Activated naive CD8-positive, alpha-beta T cell treated with anti-CD3 and anti-CD28 coated beads, Interleukin-2, amount 10 ng/mL, durations not matched to agents 7 days and 5 days (primary cell): ENCODE measurements at regions not wholly inside any gene's neighbourhood (a gene's known extent, or its start where the extent isn't known, plus 50 kb on each side); places are given as distances from the start of the nearest gene placed in this dataset.

Experiments
- ATAC-seq: fragments of 150-1000 bp; cut with Tn5 transposase; one replicate; pipeline ENCODE4 v1.10.0; 2021; ENCODE audit warnings: low read depth, moderate library complexity
- POLR2A ChIA-PET: fragments of 350-600 bp; sonication (Branson Sonifier 250); formaldehyde crosslinking; loops from one replicate; lab custom pipeline; 2021; ENCODE audit warnings: antibody characterized with exemption; lab: Charles Lee
- DNase-seq: peaks from one replicate; pipeline ENCODE4 v3.0.0; 2021
- H3K27ac Mint-ChIP-seq: one replicate; pipeline ENCODE4 v1.8.0; 2022; ENCODE audit warnings: mild to moderate bottlenecking, mixed read lengths
- H3K27me3 Mint-ChIP-seq: one replicate; pipeline ENCODE4 v1.8.0; 2022; ENCODE audit warnings: mild to moderate bottlenecking, moderate library complexity, mixed read lengths
- H3K36me3 Mint-ChIP-seq: one replicate; pipeline ENCODE4 v1.8.0; 2021; ENCODE audit warnings: mild to moderate bottlenecking, mixed read lengths
- H3K4me1 Mint-ChIP-seq: one replicate; pipeline ENCODE4 v1.8.0; 2021; ENCODE audit warnings: mixed read lengths
- H3K4me3 Mint-ChIP-seq: one replicate; pipeline ENCODE4 v1.8.0; 2022; ENCODE audit warnings: mild to moderate bottlenecking, moderate library complexity, mixed read lengths
- H3K9me3 Mint-ChIP-seq: one replicate; pipeline ENCODE4 v1.8.0; 2021; ENCODE audit warnings: mixed read lengths

DNA sequence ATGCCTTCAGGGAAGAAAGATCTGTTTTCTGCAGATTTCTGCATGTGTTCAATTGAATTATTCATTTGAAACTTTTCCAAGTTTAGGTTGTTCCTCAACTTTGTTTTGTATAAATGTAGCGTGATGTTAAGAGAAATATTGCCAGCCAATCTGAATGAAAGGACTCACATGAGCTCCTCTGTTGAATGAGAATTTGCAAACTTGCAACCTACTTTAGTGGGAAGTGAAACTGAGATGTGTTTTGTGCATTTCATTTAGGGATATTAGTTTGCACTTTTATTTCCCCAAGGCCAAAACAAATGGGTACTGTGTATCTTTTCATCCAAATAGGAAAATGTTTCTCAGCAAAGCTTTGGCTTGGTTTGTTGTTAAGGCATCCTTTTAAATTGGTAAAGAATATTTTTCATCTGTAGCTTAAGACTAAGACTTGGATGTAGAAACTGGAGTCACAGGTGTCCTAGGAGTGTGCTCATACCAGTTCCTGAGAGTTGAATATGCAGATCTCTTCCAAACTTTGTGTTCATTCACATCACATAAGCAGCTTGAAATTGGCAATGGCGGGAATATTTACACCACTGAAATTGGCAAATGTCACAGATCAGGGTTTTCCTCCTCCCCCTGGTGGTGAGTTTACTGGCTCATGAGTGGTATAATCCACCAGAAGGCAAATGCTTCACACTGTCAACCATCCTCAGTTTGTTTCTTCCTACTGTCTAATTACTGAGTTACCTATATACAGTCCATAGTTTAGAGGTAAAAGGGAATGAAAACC, 193.6 kb upstream of the BANK1 start:
- Mint-ChIP-seq H3K27me3 (no peaks in the 10 kb centered on the region), H3K4me1 (no peaks in the 10 kb centered on the region), H3K27ac (no peak overlapping the region), H3K4me3 (no peak overlapping the region), H3K9me3 (no peaks in the 10 kb centered on the region), H3K36me3 (no peaks in the 10 kb centered on the region)
- ATAC-seq (no peak), DNase-seq (no peak)
- POLR2A ChIA-PET: no interaction called here

- DNase-seq (no peak), ATAC-seq (no peak)
- no peak overlapping the region for H3K4me3 Mint-ChIP-seq
- no peaks in the 10 kb centered on the region for H3K27me3 Mint-ChIP-seq
- no peaks in the 10 kb centered on the region for H3K4me1 Mint-ChIP-seq
- H3K9me3 Mint-ChIP-seq: no peaks in the 10 kb centered on the region
- POLR2A ChIA-PET: no interaction called here
- H3K27ac Mint-ChIP-seq: no peak overlapping the region
- no peaks in the 10 kb centered on the region for H3K36me3 Mint-ChIP-seq
These were observed 195.9 kb upstream of the BANK1 start for GRCh38 chr4:101594588-101594987.

- POLR2A ChIA-PET: no interaction called here
- Mint-ChIP-seq H3K9me3 (no peaks in the 10 kb centered on the region), H3K27me3 (no peaks in the 10 kb centered on the region), H3K36me3 (no peaks in the 10 kb centered on the region), H3K4me3 (no peak overlapping the region), H3K27ac (no peak overlapping the region), H3K4me1 (no peaks in the 10 kb centered on the region)
- ATAC-seq: no peak
- no peak for DNase-seq
These were observed 196.9 kb upstream of the BANK1 start for GRCh38 chr4:101593666-101594065.

DNA sequence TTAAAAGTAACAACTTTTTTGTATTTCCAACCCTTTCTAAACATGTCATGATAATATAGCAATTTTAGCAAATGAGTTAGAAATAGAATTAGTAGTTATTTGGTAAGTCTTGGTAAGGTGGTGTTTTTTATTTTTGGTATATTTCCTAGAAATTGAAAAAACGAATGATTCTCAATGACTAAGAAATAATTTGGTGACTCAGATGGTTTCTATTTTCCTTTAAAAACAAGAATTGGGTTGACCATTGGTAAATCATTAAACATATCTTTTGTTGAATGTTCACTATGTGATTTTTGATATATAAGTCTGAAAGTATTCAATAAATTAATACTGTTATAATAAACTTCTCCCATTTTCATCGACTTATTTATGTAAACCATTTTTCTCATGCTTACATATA, 206.2 kb upstream of the BANK1 start:
- DNase-seq (no peak), ATAC-seq (no peak)
- POLR2A ChIA-PET: no interaction called here
- H3K4me3 Mint-ChIP-seq: no peak overlapping the region
- peaks cover 9% of the 10 kb centered on the region for H3K9me3 Mint-ChIP-seq
- H3K36me3 Mint-ChIP-seq: no peaks in the 10 kb centered on the region
- no peak overlapping the region for H3K27ac Mint-ChIP-seq
- H3K27me3 Mint-ChIP-seq: peaks cover 6% of the 10 kb centered on the region
- no peaks in the 10 kb centered on the region for H3K4me1 Mint-ChIP-seq

- Mint-ChIP-seq H3K27me3 (peaks cover 8% of the 10 kb centered on the region), H3K36me3 (no peaks in the 10 kb centered on the region), H3K9me3 (peaks cover 10% of the 10 kb centered on the region), H3K27ac (no peak overlapping the region), H3K4me1 (no peaks in the 10 kb centered on the region), H3K4me3 (no peak overlapping the region)
- POLR2A ChIA-PET: no interaction called here
- DNase-seq: no peak
- ATAC-seq: no peak
These were observed 215.8 kb upstream of the PPP3CA start for GRCh38 chr4:101563126-101563525.

DNA sequence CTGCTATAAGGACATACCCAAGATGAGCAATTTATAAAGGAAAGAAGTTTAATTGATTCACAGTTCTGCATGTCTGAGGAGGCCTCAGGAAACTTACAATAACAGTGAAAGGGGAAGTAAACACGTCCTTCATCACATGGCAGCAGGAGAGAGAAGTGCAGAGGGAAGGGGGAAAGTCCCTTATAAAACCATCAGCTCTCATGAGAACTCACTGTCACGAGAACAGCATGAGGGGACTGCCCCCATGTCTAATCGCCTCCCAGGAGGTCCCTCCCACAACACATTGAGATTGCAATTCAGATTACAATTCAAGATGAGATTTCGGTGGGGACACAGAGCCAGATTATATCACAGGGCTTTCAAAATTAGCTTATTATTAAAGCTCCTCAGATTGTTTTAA, 209.5 kb upstream of the PPP3CA start:
- no peak overlapping the region for H3K27ac Mint-ChIP-seq
- H3K36me3 Mint-ChIP-seq: peaks cover 4% of the 10 kb centered on the region
- POLR2A ChIA-PET: no interaction called here
- no peaks in the 10 kb centered on the region for H3K4me1 Mint-ChIP-seq
- no peak overlapping the region for H3K4me3 Mint-ChIP-seq
- ATAC-seq (no peak), DNase-seq (no peak)
- H3K9me3 Mint-ChIP-seq: peaks cover 19% of the 10 kb centered on the region
- H3K27me3 Mint-ChIP-seq: peaks cover 2% of the 10 kb centered on the region

DNA sequence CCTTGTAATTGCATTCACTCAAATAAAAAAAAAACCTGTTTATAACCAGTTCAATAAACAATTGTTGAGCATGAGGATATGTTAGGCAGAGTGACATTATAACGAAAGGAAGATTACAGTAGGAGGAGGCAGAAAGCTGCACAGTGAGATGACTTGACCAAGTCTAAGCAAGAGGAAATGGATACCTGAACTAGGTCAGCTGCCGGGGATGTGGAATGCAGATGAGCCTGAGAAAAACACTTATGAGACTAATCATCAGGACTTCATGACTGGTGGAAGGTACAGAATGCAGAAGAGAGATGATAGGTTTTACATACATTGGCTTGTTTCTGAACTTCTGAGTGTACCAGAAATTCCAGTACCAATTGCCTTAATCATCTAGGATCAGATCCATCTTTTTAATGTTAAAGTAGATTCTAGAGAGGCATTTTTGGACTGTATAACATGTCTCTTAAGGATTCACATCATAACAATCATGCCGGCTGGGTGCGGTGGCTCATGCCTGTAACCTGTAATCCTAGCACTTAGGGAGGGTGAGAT, 208.1 kb upstream of the PPP3CA start:
- no peak overlapping the region for H3K4me3 Mint-ChIP-seq
- ATAC-seq (no peak), DNase-seq (no peak)
- no peaks in the 10 kb centered on the region for H3K4me1 Mint-ChIP-seq
- H3K36me3 Mint-ChIP-seq: peaks cover 4% of the 10 kb centered on the region
- no peak overlapping the region for H3K27ac Mint-ChIP-seq
- peaks cover 2% of the 10 kb centered on the region for H3K27me3 Mint-ChIP-seq
- peaks cover 19% of the 10 kb centered on the region for H3K9me3 Mint-ChIP-seq
- POLR2A ChIA-PET: no interaction called here

DNA sequence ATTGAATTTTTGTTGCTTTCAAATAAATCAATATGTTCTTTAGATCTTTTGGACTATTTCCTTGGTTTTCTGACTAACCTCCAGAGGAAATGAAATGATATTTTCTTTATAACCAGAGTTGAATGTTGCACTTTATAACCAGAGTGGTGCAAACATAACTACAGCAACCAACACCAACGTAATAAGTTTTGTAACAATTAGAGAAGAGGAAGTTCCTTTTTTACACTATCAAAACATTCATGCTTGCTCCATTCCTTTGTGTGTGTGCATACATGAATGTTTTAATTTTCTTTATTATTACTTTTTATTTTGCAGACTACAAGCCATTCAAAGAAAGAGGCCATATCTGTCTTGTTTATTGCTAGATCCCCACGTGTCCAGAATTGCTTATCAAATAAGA, 193.0 kb upstream of the PPP3CA start:
- Mint-ChIP-seq H3K27me3 (peaks cover 17% of the 10 kb centered on the region), H3K4me3 (no peak overlapping the region), H3K4me1 (no peaks in the 10 kb centered on the region), H3K27ac (no peak overlapping the region), H3K9me3 (peaks cover 7% of the 10 kb centered on the region), H3K36me3 (peaks cover 2% of the 10 kb centered on the region)
- POLR2A ChIA-PET: no interaction called here
- DNase-seq (no peak), ATAC-seq (no peak)

- Mint-ChIP-seq H3K36me3 (peaks cover 2% of the 10 kb centered on the region), H3K27me3 (peaks cover 15% of the 10 kb centered on the region), H3K27ac (no peak overlapping the region), H3K4me1 (peaks cover 8% of the 10 kb centered on the region), H3K9me3 (peaks cover 12% of the 10 kb centered on the region), H3K4me3 (no peak overlapping the region)
- POLR2A ChIA-PET: no interaction called here
- DNase-seq: no peak
- ATAC-seq: no peak
These were observed 181.2 kb upstream of the PPP3CA start for GRCh38 chr4:101528526-101528925.

DNA sequence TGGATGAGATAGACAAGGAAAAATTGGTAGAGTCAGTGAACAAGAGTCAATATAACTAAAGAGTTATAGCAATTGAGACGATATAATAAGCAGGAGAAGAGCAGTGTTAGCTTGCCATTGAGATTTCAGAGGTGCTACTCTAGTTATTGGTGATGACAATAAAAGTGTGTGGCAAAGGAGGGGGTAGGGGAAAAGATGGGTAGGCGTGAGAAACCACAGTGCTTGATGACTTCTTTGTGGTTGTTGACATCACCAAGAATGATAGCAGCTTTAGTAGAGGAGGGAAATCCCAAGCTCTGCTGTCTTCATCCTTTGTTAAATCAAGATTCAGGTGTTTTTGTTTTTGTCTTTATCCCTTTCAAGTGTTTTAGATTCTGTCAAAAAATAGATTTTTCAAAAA, 179.9 kb upstream of the PPP3CA start:
- ATAC-seq: peak; percentile 96
- H3K4me1 Mint-ChIP-seq: peaks cover 8% of the 10 kb centered on the region
- H3K36me3 Mint-ChIP-seq: peaks cover 2% of the 10 kb centered on the region
- no peak overlapping the region for H3K4me3 Mint-ChIP-seq
- DNase-seq: no peak
- H3K27ac Mint-ChIP-seq: no peak overlapping the region
- H3K9me3 Mint-ChIP-seq: peaks cover 12% of the 10 kb centered on the region
- peaks cover 14% of the 10 kb centered on the region for H3K27me3 Mint-ChIP-seq
- POLR2A ChIA-PET: interaction anchor here (1.0 kb wide), 1 partner anchor 109 kb away, joined by 3 read pairs; no protein-coding TSS in a partner anchor

DNA sequence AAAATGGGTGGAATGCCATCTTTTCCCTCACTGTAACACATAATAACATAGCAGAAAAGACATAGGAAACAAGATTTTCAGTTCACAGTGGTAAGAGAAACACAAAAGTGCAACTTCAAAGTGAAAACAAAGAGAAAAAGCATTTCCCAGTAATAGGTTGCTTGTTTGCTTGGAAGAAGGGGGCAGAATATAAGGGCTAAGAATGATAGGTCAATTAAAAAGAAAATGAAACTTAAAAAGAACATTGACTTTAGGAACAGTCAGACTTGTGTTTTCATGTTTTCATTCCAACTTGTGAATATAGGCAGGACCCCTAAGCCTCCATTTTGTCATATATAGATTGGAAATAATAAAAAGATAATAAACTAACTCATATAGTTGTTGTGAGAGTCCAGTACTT, 168.2 kb upstream of the PPP3CA start:
- POLR2A ChIA-PET: no interaction called here
- H3K4me3 Mint-ChIP-seq: no peak overlapping the region
- peaks cover 2% of the 10 kb centered on the region for H3K27me3 Mint-ChIP-seq
- H3K36me3 Mint-ChIP-seq: peaks cover 2% of the 10 kb centered on the region
- H3K4me1 Mint-ChIP-seq: peaks cover 5% of the 10 kb centered on the region
- no peak for DNase-seq
- no peak overlapping the region for H3K27ac Mint-ChIP-seq
- no peak for ATAC-seq
- H3K9me3 Mint-ChIP-seq: peaks cover 2% of the 10 kb centered on the region

GRCh38 chr4:101515099-101515498, 167.8 kb upstream of the PPP3CA start:
- POLR2A ChIA-PET: no interaction called here
- Mint-ChIP-seq H3K4me3 (no peak overlapping the region), H3K4me1 (peaks cover 5% of the 10 kb centered on the region)

GRCh38 chr4:101512416-101512815, 165.1 kb upstream of the PPP3CA start:
- no peak overlapping the region for H3K27ac Mint-ChIP-seq
- DNase-seq: no peak
- peaks cover 5% of the 10 kb centered on the region for H3K4me1 Mint-ChIP-seq
- peaks cover 2% of the 10 kb centered on the region for H3K36me3 Mint-ChIP-seq
- no peaks in the 10 kb centered on the region for H3K27me3 Mint-ChIP-seq
- peaks cover 2% of the 10 kb centered on the region for H3K9me3 Mint-ChIP-seq
- no peak overlapping the region for H3K4me3 Mint-ChIP-seq
- POLR2A ChIA-PET: no interaction called here
- ATAC-seq: no peak

More at GRCh38 chr4:101515099-101515498, 167.8 kb upstream of the PPP3CA start:
- peaks cover 2% of the 10 kb centered on the region for H3K27me3 Mint-ChIP-seq
- H3K36me3 Mint-ChIP-seq: peaks cover 2% of the 10 kb centered on the region
- no peak overlapping the region for H3K27ac Mint-ChIP-seq
- DNase-seq (no peak), ATAC-seq (no peak)
- peaks cover 2% of the 10 kb centered on the region for H3K9me3 Mint-ChIP-seq

DNA sequence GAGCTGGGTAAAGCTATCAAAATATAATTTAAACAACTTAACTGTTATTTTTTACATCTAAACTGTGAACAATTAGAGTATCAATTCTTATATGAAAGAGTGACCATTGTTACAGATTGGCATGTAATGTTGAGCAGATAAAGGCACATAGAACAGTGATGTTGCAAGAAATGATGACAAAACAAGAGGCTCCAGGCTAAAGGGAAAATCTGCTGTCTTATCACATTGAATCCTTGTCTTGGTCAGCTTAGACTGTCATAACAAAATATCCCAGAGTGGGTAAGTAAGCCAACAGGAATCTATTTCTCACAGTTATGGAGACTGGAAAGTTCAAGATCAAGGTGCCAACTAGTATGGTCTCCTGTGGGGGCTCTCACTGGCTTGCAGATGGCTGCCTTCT, 154.1 kb upstream of the PPP3CA start:
- Mint-ChIP-seq H3K9me3 (peaks cover 5% of the 10 kb centered on the region), H3K27me3 (peaks cover 10% of the 10 kb centered on the region)

More for the DNA sequence above, 154.1 kb upstream of the PPP3CA start:
- DNase-seq (no peak), ATAC-seq (no peak)
- no peaks in the 10 kb centered on the region for H3K4me1 Mint-ChIP-seq
- no peaks in the 10 kb centered on the region for H3K36me3 Mint-ChIP-seq
- POLR2A ChIA-PET: no interaction called here
- no peak overlapping the region for H3K27ac Mint-ChIP-seq
- no peak overlapping the region for H3K4me3 Mint-ChIP-seq
